ENCODE measurements at regions not wholly inside any gene's neighbourhood (a gene's known extent, or its start where the extent isn't known, plus 50 kb on each side); places are given as distances from the start of the nearest gene placed in this dataset.

DNA sequence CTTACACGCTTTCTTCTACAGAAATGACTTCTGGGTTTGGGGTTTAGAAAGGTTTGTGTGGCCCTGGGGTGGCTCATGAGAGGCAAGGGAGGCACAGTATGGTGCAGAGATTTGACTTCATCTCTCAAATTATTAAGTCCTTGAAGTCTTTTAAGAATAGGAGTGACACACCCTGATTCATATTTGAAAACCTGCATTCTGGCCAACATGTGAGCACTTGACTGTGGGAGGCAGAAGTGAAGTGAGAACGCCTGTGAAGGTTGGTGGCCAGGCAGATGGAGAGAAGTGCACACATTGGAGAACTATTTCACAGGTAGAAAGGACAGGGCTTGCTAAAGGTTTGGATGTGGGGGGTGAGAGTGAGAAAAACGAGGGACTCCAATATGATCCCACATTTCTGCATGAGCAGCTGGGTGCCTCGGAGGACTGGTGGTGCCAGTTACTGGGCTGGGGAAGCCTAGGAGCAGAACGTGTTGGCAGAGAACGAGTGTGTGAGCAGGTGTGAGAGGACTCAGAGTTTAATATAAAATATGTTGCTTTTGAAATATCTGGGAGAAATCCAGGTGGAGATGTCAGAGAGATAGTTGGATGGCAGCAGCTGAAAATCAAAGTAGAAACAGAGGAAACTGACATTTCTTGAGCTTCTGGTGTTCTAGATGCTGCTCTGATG, 240.0 kb upstream of the ADAMTSL1 start:
- intact Hi-C loops (cut with micrococcal nuclease): no loop called here
- Histone ChIP-seq H3K4me2 (ENCODE audit: insufficient read depth, low read length) (no peak overlapping the region), H3K4me3 (replicated peaks in 1 of 3; ENCODE audit: insufficient read depth in 1 of 3, low read depth in 1 of 3, low read length in 3 of 3) (no peak overlapping the region), H3K36me3 (ENCODE audit: control insufficient read depth in 2 of 2, extremely low read depth in 1 of 2, insufficient read depth in 2 of 2, low read length in 2 of 2) (no peaks in the 10 kb centered on the region), H3K9ac (replicated peaks; ENCODE audit: extremely low read depth, insufficient read depth, low read length) (no peak overlapping the region), H3K27me3 (ENCODE audit: control insufficient read depth in 2 of 2, insufficient read depth in 2 of 2, low read length in 2 of 2) (no peaks in the 10 kb centered on the region), H3K9me3 (replicated peaks; ENCODE audit: control insufficient read depth, insufficient read depth, low read length) (no peaks in the 10 kb centered on the region), H3K79me2 (ENCODE audit: control insufficient read depth, insufficient read depth, low read length) (no peaks in the 10 kb centered on the region), H3K27ac (ENCODE audit: insufficient read depth, low read depth, low read length) (no peak overlapping the region), H3K9me1 (replicated peaks; ENCODE audit: control insufficient read depth, extremely low read depth, insufficient read depth, low read length) (no peaks in the 10 kb centered on the region), H3K4me1 (ENCODE audit: control insufficient read depth, extremely low read depth, insufficient read depth, low read length) (peaks cover 28% of the 10 kb centered on the region), H4K20me1 (replicated peaks; ENCODE audit: control insufficient read depth, extremely low read depth, insufficient read depth, low read length) (no peaks in the 10 kb centered on the region), H2AFZ (ENCODE audit: low read depth, low read length) (no peak overlapping the region)
- no peak for DNase-seq (ENCODE audit: low read depth, low spot score)
- dilution Hi-C loops (cut with MboI; ENCODE audit: extremely low pct_ligation_motif_present, low sequenced_read_pairs): no loop called here
- no TSS peak for BruUV-seq (replicated peaks)
- FAIRE-seq: no peak
- ChIA-PET POLR2A (no interaction called here), CTCF (interaction anchor here (1.2 kb wide), 1 partner anchor 21 kb away, joined by 3 read pairs; no protein-coding TSS in a partner anchor)
- no peak for TF ChIP-seq JUN (IDR thresholded peaks at IDR 0.05; ENCODE audit: borderline replicate concordance, insufficient read depth, insufficient read length, low read depth)
- TF ChIP-seq GATA2 (IDR thresholded peaks at IDR 0.05; ENCODE audit: insufficient read depth, insufficient read length, low read depth, low read length): no peak
- no peak for TF ChIP-seq POLR2AphosphoS5 (IDR thresholded peaks at IDR 0.05; ENCODE audit: insufficient read depth, low read depth, low read length)
- TF ChIP-seq MYC (IDR thresholded peaks at IDR 0.05; ENCODE audit: low read depth, low read length): no peak
- TF ChIP-seq FOS (IDR thresholded peaks at IDR 0.05; ENCODE audit: borderline replicate concordance, insufficient read depth, low read length): no peak
- no peak for TF ChIP-seq POLR2A (IDR thresholded peaks at IDR 0.05; ENCODE audit: low read depth, low read length)
- TF ChIP-seq EZH2 (IDR thresholded peaks at IDR 0.05; ENCODE audit: borderline replicate concordance, low read depth, low read length, severe bottlenecking): no peak
- TF ChIP-seq, protein P1, sequence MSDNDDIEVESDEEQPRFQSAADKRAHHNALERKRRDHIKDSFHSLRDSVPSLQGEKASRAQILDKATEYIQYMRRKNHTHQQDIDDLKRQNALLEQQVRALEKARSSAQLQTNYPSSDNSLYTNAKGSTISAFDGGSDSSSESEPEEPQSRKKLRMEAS (IDR thresholded peaks at IDR 0.05; ENCODE audit: insufficient read depth, insufficient read length): no peak
- TF ChIP-seq, protein P2, sequence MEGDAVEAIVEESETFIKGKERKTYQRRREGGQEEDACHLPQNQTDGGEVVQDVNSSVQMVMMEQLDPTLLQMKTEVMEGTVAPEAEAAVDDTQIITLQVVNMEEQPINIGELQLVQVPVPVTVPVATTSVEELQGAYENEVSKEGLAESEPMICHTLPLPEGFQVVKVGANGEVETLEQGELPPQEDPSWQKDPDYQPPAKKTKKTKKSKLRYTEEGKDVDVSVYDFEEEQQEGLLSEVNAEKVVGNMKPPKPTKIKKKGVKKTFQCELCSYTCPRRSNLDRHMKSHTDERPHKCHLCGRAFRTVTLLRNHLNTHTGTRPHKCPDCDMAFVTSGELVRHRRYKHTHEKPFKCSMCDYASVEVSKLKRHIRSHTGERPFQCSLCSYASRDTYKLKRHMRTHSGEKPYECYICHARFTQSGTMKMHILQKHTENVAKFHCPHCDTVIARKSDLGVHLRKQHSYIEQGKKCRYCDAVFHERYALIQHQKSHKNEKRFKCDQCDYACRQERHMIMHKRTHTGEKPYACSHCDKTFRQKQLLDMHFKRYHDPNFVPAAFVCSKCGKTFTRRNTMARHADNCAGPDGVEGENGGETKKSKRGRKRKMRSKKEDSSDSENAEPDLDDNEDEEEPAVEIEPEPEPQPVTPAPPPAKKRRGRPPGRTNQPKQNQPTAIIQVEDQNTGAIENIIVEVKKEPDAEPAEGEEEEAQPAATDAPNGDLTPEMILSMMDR (IDR thresholded peaks at IDR 0.05; ENCODE audit: extremely low read depth in 1 of 2, insufficient read depth in 1 of 2, low read depth in 1 of 2, low read length in 2 of 2): no peak
